Muscle of arm (tissue), 1 donor: ENCODE measurements at regions not wholly inside any gene's neighbourhood (a gene's known extent, or its start where the extent isn't known, plus 50 kb on each side); places are given as distances from the start of the nearest gene placed in this dataset.

Experiments
- DNase-seq: peaks from one replicate; pipeline ENCODE4 v3.0.0-alpha.2; 2013

DNA sequence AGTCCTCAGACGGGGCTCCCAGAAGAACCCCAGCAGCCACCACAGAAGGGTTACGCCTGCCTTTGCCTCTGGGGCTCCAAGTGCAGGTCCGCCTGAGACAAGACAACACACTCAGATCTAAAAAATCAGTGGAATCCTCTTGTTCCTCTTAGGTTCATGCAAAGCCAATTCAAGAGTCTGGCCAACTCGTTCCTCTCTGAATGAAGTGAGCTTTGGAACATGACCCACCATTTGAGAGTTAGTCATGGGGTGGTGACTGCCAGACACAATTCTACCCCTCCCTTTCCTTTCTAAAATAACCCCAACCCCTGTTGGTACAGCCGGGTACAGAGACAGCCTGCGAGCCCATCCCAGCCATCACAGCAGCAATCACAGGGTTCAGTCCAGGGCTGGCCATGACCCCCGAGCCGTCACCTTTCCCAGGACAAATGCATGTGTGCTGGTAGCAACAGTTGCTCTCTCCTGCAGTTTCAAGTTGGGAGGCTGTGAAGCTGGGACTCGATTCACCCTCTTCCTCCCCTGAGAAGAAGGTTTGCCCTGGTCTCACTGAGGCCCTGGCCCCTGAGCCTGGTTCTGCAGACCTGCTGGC is 183.1 kb upstream of the SH3BP4 start:
- no peak for DNase-seq

DNA sequence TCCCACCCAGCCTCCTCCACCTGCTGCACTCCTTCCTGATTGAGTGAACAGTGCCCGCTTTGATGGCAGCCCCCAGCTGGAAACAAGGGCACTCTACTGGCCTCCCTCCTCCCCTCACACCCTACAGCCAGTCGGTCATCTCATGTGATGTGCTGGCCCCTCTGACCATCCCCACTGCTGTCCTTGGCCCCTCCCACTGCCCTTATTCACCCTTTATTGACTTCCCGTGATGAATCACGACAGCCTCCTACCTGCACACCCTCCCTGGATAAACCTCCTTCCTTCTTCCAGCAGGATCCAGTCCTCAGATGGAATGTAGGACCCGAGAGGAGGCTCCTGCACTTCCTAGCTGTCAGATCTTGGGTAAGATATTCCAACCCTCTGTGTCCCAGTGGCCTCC is 186.5 kb upstream of the SH3BP4 start:
- DNase-seq: no peak

DNA sequence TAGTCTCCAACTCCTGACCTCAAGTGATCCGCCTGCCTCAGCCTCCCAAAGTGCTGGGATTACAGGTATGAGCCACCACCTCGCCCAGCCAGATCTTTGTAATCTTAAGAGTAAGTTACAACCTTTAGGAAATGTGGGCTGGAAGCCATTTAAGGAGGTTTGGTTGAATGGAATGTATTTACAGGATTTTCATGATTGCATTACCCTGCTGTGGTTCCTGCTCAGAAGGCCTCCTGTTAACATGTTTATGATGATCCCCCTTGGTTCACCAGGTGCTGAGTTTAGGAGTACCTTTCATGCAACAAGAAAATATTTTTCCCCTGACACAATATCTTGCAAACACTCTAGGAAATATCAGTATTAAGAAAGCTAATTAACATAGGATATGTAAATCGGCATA is 187.4 kb upstream of the SH3BP4 start:
- no peak for DNase-seq

DNA sequence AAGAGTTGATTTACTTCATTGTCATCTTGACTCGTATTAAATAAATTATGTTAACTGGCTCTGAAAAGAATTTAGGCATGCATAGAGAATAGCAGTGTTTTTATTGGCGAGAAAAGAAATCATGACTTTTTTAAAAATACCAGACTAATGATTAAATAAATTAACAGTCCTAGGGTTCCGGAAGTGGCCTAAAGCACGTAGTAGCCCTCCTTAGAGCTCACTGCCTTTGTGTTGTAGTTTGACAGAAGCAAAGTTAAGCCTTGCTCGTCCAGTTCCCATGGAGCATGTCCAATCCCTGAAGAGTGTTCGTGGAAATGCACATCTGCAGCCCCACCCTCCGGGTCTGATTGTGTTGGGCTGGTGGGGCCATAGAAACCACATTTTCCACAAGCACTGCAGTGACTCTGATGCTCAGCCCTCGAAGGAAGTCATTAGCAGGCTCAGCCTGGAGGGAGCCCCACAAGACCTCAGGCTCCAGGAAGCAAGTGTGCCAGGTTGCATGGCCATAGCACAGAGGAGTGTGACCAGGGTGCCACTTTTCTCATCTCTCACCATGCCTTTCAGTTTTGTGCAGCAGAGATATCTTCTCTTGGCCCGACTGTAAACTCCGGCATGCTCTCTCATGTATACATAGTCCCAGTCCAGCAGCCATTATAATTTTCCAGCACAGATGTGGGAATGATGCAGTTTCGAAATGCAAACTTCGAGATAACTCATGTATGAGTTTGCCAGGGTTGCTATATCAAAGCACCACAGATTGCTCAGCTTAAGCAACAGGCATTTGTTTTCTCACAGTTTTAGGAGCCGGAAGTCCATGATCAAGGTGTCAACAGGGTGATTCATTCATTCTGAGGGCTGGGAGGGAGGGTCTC is 188.6 kb upstream of the SH3BP4 start:
- peak; percentile 60 for DNase-seq

DNA sequence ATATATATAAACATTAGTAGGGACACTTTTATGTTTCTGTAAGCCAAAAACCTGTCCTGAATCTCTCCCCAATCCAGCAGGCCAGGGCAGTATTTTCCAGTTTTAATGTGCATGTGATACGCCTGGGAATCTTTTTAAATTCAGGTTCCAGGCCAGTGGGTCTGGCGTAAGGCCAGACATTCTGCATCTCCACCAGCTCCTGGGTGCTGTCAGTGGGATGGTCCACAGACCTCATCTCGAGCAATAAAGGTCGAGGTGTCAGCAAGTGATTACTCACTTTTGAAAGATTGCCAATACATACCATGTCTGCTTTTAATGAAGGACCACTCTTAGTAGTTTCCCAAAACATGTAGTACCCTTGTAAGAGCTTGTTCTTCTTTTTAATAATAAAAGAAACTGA is 189.9 kb upstream of the SH3BP4 start:
- DNase-seq: no peak

DNA sequence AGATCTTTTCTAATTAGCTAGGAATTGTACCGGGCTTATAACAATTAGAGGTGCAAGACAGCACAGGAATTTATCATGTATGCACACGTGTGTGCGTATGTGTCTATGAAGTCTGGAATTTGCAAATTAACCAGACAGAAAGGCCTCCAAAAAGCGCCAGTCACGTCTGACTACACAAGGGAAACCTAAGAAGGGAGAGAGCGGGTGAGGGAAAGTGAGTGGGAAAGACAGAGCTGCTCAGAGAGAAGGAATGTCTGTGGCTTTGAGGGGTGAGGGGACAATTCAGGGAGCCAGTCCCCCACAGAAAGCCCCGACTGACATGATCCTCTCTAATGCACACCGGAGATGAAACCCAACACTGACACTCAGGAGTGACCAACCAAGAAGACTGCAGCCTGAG is 197.7 kb upstream of the SH3BP4 start:
- no peak for DNase-seq

DNA sequence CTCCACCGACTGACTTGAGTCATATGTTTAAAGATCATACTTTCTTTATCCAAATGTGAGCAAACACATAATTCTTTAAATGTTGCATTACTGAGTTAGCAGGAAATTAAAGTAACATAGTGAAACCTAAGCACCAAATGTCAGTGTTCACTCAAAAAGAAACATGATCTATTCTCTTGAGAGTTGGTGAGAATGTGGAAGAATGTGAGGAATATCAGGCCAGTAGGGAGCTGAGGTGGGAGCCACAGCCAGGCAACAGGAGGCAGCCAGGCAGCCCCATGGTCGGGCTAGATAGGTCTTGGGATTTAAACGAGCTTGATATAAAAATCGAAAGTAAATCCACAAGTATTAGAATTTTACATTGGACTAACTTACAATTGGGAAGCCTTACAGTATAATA is 198.1 kb upstream of the SH3BP4 start:
- no peak for DNase-seq

DNA sequence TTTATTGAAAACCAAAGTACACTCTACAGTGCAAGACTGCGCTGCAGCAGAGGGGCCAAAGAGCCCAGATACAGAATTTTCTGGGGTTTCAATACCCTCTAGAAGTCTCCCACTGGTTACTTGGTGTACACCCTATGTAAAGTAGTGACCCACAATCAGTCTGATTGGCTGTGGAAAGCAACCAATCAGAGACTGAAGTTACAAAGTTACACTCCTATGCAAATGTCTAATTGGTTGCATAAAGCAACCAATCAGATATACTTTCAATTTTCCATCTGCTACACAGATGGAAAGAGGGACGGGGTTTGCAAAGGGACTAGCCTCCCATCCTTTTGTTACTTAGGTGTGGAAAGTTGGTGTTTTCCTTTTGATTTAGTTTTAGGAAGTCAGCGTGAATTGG is 198.9 kb upstream of the SH3BP4 start:
- DNase-seq: no peak

DNA sequence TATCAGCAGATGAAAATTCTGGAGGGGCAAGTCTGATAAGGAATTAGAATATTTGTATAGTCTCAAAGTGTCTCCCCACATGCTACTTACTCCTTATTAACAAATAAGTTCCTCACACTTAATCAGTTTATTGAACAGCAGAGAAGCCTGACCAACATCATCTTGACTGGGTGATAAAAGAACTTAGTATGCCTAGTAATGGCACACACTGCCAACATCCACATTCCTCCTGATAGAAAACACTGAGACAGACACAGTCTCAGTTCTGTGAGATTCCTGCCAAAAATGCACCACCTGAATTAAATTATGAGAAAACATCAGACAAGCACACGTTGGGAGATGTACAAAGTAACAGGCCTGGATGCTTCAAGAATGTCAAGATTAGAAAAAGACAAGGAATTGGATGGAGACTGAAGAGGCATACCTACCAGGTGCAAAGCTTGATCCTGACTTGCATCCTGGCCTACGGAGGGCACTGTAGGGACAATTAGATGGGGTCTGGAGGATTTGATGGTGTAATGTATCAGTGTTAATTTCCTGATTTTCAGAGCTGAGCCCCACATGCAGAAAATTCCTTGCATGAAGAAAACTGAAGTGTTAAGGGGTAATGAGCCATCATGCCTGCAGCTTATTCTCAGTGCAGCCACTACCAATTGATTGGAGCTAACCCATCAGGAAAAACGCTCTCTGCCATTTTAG is 200.4 kb upstream of the SH3BP4 start:
- DNase-seq: no peak

DNA sequence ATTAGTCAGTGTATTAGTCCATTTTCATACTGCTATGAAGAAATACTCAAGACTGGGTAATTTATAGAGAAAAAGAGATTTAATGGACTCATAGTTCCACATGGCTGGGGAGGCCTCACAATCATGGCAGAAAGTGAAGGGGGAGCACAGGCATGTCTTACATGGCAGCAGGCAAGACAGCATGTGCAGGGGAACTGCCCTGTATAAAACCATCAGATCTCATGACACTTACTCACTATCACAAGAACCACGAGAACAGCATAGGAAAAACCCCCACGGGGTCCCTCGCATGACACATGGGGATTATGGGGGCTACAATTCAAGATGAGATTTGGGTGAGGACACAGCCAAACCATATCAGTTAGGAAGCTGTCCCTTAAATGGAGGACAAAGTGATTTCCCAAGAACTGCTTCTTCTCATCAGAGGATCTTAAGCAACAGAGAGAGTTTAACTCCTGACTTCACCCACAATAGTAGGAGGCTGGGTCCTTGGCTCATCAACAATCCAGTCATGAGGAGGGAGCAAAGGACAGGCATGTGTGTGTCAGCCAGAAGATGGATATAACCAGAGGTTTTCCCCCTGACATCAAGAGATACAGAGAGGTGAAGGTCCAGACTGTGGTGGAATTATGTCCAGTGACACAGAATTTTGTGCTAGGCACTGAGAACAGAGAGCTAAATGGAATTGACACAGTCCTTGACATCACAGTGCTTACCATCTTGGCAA is 203.8 kb upstream of the SH3BP4 start:
- DNase-seq: no peak

DNA sequence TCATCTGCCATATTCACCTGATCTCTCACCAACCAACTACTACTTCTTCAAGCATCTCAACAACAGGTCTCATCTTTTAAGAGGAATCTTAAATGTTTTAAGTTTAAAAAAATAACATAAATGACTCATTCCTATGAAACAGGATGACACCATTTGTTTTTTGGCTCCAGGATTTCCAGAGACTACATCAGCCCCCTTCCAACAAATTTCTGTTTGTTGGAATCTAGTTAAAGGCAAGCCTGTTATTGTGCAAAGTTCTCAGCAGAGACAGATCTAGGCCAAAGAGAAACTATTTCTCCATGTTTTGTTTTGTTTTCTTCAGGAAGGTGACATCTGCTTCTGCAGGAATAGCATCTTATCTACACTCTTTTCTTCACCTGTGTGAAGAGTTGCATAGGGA is 204.8 kb upstream of the SH3BP4 start:
- DNase-seq: no peak

DNA sequence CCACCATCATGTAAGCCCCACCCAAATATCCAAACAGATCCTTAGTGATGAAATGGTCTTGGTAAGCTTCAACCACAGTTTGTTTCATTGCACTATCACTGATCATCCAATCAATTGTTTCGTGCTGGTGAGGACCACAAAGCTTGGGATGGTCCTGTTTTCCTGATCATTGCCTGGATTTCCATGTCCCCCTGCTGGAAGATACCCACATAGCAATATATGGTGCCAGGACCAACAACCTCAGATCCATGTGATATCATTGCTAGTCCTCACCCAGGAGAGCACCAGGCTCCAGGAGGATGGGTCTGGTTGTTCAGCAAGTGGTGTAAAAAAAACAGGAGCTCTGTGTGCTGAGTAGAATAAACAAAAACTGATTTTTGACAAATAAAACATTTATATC is 206.5 kb upstream of the SH3BP4 start:
- no peak for DNase-seq

DNA sequence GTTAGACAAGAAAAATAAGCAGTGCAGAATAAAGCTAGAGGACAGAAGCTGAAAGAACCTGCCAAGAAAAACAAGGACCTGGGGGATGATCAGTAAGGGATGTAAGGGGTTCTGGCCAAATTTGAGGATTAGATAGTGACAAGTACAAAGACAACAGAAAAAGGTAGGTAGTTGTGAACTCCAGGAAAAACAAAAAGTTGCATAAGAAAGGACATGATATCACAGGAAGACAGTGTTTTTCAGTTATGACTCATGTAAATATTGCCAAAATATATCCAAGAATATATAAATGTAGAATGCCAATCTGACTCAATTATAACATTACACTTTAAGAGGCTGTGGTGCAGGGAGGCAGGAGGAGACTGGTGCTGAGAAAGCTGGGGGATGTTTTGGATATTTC is 209.8 kb upstream of the SH3BP4 start:
- DNase-seq: no peak

DNA sequence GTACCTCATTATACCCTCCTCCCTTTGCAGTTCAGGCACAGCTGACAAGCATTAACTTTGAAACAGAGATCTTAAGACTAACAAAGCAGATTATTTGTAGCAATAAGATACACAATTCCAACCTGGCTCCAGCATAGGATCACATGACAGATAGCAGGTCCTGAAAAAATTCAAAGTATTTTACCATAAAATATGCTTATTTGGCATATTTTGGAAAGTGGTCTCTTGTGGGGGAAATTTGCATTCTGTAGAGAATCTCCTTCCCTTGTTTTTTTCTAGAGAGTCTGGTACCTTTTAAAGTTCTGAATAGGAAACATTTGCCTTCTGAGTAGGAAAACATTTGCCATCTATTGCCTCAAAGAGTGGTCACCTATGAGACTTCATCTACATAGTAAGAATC is 212.8 kb upstream of the SH3BP4 start:
- no peak for DNase-seq

DNA sequence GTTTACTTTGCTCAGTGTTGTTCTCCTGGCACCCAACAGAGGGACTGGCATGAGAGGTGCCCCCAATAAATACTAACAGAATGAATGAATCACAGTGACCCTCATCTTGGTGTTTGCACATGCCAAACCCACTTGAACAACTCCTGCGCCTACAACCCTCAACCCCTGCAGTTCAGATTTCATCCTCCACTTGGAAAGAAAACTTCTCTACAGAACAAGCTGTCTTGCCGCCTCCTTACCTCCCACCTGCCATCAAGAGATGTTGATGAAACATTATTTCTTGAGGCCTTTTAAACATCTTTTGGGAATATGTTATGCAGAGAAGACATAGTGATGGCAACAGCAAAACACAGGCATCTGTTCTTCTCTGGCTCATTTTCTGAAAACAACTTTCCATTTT is 216.0 kb upstream of the SH3BP4 start:
- no peak for DNase-seq

DNA sequence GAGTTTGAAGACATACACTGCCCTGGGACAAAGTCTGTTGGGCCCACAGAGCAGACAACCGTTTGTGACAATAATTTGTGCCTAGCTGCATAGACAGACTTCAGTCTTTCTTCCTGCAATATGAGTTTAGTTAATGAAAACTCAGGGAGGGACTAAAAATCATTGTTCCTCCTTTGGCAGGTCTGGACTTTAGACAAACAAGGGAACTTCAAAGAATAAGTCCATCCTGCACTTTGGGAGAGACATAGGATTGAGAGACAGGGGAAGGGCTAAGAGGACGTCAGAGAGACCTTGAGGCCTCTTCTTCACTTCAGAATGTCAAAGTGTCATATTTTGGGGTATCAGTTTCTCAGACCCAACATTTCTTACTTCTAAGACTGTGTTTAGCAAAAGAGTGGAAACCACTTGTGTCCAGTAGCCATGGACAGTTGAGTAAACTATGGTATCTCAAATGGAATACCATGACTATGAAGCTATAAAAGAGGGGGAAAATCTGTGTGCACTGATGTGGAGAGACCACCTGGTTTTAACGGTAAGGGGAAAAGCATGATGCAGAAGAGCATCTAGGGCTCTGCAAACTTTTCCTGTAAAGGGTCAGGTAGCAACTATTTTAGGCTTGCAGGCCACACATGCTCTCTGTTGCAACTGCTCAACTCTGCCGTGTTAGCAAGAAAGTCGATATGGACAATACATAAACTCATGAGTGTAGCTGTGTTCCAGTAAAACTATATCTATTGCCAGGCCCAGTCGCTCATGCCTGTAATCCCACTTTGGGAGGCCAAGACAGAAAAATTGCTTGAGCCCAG is 217.8 kb upstream of the SH3BP4 start:
- no peak for DNase-seq

DNA sequence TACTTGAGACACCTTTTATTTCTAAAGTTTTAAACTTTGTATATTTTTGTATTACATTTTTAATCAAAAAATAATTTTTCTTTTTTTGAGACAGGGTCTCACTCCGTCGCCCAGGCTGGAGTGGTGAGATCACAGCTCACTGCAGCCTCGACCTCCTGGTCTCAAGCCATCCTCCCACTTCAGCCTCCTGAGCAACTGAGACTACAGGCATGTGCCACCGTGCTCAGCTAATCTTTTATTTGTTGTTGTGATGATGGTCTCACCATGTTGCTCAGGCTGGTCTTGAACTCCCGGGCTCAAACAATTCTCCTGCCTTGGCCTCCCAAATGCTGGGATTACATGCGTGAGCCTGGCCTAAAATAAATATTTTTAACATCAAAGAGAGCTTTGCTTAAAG is 218.7 kb upstream of the SH3BP4 start:
- DNase-seq: no peak

DNA sequence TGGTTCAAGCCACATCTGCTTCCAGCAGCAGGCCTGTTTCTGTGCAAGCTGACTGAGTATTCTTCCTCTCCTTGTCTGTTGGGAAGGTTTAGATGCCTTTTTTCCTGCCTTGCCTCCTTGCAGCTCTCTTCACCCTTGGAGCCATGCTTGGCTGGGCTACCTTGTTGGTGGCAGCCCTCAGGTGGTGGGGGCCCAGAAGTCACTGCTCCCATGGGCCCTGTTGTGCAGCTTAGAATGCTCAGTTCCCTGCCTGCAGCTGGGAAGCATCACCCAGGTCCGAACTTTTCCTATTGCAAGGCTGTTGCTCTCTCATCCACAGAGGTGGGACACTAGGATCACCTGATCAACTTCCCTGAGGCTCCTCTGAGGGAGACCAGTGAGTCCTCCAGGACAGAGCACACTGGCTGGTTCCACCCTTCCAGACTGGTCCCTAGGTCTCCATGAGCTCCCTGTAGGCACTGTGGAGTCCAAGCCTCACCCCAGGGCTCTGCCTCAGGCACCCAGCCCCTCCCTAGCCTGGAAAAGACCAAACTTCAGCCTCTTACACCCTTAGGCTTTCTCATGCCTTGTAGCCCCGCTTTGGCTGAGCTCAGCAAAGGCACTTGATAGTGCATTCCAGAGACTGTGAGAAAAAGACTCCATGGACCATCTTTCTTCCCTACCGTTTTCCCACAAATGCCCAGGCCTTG is 219.3 kb upstream of the SH3BP4 start:
- DNase-seq: no peak

DNA sequence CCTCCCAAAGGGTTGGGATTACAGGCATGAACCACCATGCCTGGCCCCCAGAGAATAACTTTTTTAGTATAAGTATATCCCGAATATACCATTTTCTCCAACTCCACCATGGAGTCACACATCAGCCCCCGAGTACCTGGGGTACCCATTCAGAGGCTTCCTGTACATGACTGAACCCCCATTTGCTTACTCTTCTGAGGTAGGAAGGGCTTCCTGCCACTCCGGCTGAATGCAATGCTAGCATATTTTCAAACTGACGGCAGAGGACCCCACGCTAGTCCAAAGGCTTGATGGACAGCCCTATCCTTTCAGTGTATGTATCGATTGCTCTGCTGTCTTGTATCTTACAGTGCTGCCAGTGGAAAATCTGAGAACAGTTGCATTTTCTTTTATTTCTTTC is 220.6 kb upstream of the SH3BP4 start:
- no peak for DNase-seq

DNA sequence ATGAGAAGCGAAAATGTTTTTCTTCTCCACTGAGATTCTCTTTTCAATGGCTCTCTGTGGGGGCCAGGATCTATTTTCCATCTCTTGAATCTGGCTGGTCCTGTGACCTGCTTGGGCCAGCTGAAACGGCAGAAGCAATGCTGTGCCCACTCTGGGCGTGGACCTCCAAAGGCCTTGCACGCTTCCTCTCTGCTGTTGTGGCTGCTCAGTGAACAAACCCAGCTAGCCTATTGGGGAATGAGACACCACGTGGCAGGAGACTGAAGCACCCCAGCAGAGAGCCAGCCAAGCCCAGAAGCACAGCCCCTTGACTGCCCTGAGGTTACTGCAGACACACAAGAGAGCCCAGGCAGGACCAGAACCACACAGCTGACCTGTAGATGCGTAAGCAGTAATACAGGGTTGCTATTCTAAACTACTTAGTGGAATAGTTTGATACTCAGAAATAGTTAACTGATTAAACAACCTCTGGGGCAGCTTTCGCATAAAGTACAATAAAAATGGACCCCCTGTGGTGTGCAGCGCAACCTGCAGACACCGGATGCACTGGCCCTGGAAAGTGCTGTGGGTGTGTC is 221.7 kb upstream of the SH3BP4 start:
- no peak for DNase-seq
